Renal pelvis (tissue), 1 donor: ENCODE measurements at regions not wholly inside any gene's neighbourhood (a gene's known extent, or its start where the extent isn't known, plus 50 kb on each side); places are given as distances from the start of the nearest gene placed in this dataset.
"Not testable (repeated sequence)": the region's sequence is repeated elsewhere in the genome, so short reads cannot be mapped to it uniquely, and the experiment has no call there.

Experiments
- DNase-seq: peaks from one replicate; pipeline ENCODE4 v3.0.0-alpha.2; 2013

DNA sequence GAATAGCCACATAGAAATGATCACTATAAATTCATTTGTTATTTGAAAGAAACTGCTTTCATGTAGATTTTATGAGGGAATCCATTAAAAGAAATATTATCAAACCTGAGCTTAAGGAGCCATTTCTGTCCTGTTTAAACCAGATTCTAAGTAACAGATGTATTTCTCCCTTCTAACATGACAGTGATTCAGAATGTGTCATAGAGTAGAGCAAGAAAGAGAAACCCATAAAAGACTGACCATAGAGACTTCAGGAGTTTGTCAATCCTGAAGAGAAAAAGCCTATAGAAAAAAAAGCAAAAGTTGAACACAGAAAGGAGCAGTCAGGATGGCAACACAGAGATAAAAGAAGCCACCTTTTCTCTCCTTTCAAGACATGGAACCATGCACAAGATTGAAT is 390.6 kb downstream of the PRIM2 start:
- DNase-seq: not testable (repeated sequence)

DNA sequence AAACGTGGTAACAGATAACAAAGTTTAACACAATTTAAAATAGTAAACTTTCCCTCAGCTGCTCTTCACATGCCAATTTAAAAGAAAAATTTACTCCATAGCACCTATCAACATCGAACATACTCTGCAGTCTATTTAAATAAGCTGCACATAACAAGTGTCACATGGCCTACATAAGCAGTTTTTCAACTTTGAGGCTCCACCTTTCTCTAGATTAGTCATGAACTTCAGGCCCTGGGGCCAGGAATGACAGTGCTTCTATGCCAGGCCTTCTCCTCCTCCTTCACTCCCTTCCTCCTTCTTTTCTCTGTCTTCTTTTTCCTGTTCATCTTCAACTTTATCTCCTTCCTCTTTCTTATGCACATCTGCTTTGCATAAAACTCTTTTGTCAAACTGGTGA is 405.1 kb downstream of the PRIM2 start:
- DNase-seq: not testable (repeated sequence)

DNA sequence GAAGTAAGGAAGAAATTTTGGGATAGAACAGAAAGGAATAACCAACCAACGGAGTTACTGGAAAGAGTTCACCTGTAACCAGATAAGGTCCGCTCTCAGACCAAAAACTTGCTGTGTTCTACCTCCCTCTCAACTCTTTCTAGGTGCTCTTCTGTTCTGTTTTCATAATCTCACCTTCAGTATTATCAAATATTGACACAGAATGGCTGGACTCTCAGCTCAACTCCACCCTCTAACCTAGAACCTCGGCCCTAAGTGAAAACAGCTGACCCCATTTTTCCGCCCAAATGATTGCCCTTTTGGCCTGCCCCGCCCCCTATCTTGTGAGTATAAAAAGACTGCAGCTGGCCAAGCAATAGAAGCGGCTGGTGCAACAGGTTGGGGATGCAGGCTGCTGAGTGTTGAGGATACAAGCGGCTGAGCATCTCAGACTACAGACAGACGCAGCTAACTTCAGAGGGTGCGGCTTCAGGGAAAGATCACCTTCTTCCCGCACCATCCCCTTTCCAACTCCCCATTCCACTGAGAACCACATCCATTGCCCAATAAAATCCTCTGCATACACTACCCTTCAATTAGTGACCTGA is 406.5 kb downstream of the PRIM2 start:
- DNase-seq: not testable (repeated sequence)

DNA sequence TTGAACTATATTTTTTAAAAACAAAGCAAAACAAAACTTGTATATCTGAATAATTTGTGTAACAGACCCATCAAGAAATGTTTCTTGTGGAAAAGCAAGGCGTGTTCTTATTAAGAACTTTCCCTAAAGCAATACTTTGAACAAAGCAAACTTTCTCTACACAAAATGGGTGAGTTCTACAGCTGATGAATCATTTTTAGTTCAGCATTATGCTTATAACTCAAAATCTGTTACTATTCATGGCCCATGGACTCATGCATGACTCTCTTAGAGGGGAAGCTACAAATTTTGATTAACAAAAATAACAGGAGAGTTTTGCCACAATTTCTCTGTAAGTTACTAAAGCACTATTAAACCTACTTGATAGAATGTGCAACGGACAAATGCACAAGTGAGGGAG is 412.0 kb downstream of the PRIM2 start:
- not testable (repeated sequence) for DNase-seq

DNA sequence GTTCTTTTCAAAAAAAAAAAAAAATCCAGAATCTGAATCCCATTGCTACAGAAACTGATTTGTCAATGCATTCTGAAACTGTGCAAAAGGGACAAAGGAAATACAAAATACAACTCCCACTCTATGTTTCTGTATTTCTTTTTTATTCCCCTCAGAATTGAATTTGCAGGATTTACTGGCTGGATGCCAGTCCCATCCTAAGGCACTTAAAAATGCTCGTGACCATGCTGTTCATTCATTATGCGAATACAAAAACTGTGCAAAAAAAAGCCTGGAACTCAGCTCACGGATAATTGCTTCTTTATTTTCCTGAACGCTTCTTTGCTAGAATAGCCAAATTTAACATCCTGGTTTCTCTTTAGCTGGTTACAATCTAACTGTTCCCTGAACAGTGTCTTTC is 413.3 kb downstream of the PRIM2 start:
- DNase-seq: not testable (repeated sequence)

DNA sequence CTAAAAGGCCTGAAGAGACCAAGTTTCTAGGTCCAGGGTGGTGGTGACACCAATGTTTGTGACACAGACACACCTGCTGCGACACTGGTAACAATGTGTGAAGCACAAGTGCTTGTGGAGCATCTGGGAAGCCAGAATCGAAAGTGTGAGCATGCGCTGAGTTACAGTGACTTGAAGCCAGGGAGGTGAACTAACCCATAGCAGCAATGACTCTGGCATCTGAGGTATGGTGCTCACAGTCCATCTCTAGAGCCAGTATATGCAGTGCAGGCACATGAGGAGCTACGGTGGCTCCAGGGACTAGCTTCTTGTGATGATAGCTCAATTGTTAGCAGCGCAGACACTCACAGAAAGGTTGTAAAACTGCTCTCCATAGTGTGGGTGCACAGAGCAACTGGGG is 430.3 kb downstream of the PRIM2 start:
- DNase-seq: not testable (repeated sequence)

DNA sequence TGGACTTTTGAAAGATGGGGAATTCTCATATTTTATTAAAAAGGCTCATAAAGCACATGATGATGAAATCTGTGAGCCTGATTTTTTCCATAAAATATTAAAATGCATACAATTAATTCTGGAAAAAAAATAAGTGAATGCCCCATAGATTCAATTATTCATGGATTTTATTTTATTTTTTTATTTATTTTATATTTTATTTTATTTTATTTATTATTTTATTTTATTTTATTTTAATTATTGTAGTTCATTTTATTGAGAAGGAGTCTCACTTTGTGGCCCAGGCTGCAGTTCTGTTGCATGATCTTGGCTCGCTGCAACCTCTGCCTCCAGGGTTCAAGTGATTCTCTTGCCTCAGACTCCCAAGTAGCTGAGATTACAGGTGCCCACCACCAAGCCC is 442.4 kb downstream of the PRIM2 start:
- not testable (repeated sequence) for DNase-seq

DNA sequence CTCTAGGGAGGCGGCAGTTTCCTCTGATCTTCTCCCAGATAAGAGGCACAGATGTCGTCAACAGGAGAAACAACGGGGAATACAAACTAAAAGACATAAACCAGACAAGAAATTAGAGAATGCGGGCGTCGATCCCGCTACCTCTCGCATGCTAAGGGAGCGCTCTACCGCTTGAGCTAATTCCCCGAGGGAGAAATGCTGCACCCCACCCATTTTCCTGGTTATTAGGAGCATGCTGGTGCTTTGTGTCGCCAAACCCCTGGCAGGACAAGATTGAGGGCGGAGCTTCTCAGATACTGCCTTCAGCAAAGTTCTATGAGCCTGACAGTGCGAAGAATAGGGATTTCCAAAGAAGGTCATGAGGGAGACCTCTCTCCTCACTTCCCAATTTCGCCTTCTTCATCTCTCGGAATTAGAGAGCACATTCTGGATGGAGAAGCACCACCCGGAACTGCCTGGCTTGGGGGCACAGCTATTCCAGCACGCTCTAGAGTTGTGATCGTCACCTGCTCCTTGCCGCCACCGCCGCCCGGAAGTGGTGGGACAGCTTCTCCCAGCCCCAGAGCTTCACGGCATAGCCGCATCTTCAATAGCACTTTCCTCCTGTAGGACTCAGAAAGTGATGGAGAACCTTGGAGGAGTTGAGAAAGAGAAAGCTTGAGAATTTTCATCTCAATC is 475.4 kb downstream of the PRIM2 start:
- not testable (repeated sequence) for DNase-seq

DNA sequence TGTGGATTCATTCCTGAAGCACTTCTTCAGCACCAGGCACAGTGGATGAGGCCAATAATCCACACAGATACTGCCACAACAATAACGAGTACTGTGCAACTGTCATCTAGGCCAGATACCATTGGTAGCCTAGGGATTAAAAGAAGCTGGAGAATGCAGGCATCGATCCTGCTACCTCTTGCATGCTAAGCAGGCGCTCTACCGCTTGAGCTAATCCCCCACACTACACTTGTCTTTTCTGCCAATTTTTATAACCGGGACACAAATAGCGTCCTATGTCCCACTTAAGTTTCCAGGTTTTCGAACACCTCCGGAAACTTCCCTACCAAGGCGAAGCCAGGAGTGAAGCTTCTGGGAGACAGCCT is 475.9 kb downstream of the PRIM2 start:
- not testable (repeated sequence) for DNase-seq

DNA sequence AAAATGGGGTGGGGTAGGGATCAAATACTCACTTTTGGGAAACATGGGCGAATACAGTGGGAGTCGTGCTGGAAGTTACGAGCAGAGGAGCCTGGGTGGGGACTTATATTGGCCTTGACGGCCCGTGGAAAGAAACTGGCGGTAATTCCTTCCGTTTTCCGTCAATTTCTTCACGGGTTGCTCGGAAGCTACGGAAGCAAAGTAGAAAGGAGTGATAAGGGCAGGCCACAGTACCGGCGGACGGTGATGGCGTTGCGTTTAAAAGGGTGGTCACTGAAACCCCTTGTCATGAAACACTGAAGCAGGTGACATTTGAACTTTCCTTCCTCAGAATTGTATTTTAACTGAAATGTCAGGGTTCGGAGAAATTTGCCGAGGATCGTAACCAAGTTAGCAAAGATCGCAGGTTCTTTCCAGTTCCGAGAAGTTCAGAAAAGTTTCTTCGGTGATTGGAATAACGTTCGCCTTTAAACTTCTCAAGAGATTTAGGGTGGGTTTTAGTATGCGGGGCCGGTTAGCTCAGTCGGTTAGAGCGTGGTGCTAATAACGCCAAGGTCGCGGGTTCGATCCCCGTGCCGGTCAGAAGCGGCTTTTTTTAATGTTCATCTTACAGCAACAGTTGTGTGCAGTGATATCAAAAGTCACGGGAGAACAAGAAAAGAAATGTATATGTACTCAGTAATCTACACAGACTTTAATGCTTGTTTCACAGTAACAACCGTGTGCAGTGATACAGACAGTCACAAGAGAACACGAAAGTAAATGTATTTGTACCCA is 482.5 kb downstream of the PRIM2 start:
- not testable (repeated sequence) for DNase-seq

DNA sequence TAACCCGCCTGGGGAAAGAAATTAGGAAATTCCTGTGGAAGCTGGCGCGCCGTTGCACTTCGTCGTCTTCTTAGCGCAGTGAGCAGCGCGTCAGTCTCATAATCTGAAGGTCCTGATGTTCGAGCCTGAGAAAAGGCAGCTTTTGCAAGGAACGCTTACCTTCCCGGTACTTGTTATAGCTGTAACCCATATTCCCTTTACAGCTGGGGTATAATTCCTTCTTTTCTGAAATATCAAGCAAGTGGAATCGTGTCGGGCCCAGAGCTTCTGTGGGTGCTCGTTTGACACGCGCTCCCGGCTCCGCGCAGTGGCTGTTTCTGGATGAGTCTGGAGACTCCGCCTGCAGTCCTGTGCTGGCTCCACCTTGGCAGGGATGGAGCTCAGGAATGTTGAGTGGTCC is 491.2 kb downstream of the PRIM2 start:
- DNase-seq: not testable (repeated sequence)

DNA sequence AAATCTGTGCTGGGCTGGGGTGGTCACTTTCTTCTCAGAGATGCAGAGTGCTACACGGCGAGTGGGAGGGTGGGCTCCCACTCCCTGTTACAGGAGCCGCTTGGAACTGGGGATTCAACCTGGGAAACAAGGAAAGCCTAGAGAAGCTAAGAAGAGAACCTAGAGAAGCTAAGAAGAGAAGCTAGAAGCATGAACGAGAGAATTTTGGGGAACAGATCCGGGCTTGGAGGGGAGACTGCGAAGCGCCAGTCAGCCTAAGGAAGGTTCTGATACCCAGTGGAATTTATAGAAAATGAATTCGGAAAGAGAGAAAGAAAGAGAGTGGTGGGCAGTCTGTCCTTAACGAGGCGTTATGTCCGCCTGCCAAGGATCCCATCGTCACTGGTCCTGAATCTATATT is 492.0 kb downstream of the PRIM2 start:
- DNase-seq: not testable (repeated sequence)

DNA sequence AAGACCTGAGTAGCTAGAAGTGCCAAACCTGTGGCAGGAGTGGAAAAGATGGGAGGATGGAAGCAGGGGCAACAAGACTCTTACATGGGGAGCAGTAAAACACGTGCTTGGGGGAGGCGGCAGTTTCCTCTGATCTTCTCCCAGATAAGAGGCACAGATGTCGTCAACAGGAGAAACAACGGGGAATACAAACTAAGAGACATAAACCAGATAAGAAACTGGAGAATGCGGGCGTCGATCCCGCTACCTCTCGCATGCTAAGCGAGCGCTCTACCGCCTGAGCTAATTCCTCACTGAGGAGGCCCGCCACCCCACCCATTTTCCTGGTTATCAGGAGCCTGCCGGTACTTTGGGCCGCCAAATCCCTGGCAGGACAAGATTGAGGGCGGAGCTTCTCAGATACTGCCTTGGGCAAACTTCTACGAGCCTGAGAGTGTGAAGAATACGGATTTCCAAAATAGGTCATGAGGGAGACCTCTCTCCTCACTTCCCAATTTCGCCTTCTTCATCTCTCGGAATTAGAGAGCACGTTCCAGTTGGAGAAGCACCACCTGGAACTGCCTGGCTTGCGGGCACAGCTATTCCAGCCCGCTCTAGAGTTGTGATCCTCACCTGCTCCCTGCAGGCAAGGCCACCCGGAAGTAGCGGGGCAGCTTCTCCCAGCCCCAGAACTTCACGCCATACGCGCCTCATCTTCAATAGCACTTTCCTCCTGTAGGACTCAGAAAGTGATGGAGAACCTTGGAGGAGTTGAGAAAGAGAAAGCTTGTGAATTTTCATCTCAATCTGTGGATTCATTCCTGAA is 496.0 kb downstream of the PRIM2 start:
- not testable (repeated sequence) for DNase-seq

DNA sequence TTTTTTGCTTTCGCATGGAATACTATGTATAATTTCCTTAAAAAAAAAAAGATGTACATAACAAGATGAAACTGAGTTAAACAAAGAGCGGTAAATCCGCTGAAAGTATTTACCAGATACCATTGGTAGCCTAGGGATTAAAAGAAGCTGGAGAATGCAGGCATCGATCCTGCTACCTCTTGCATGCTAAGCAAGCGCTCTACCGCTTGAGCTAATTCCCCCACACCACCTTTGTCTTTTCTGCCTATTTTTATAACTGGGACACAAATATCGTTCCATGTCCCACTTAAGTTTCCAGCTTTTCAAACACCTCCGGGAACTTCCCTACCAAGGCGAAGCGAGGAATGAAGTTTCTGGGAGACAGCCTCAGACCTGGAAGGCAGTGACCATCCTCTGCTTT is 498.4 kb downstream of the PRIM2 start:
- not testable (repeated sequence) for DNase-seq

DNA sequence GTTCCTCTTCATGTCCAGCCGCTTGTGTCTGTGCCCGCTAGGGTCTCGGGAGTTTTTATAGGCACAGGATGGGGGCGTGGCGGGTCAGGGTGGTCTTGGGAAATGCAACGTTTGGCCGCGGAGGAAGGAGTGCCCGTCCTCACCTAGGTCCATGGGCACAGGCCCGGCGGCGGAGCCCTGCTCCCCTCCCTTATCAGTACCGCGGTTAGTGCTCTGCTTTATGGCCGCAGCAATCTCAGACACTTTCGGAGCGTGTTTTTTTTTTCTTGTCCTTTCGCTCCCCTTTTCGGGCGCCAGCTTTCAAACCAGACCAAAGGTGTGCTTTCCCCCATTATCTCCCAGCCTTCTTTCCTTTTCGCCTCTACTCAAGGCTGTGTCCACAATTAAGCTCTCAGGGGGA is 503.9 kb downstream of the PRIM2 start:
- not testable (repeated sequence) for DNase-seq

DNA sequence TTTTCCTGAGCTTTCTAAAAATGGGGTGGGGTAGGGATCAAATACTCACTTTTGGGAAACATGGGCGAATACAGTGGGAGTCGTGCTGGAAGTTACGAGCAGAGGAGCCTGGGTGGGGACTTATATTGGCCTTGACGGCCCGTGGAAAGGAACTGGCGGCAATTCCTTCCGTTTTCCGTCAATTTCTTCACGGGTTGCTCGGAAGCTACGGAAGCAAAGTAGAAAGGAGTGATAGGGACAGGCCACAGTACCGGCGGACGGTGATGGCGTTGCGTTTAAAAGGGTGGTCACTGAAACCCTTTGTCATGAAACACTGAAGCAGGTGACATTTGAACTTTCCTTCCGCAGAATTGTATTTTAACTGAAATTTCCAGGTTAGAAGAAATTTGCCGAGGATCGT is 505.0 kb downstream of the PRIM2 start:
- not testable (repeated sequence) for DNase-seq

DNA sequence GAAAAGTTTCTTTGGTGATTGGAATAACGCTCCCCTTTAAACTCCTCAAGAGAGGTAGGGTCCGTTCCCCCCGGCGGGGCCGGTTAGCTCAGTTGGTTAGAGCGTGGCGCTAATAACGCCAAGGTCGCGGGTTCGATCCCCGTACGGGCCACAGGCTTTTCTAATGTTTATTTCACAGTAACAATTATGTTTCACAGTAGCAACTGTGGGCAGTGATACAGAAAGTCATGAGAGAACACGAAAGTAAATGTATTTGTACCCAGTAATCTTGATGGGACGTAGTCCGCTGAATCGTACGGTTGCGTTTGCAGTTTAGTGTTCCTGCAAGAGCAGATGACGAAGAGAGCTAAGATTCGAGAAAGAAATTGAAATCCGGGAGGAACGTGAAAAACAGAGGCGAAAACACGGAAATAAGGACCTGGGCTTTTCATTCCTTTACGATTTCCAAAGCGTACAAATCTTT is 505.5 kb downstream of the PRIM2 start:
- no peak for DNase-seq

DNA sequence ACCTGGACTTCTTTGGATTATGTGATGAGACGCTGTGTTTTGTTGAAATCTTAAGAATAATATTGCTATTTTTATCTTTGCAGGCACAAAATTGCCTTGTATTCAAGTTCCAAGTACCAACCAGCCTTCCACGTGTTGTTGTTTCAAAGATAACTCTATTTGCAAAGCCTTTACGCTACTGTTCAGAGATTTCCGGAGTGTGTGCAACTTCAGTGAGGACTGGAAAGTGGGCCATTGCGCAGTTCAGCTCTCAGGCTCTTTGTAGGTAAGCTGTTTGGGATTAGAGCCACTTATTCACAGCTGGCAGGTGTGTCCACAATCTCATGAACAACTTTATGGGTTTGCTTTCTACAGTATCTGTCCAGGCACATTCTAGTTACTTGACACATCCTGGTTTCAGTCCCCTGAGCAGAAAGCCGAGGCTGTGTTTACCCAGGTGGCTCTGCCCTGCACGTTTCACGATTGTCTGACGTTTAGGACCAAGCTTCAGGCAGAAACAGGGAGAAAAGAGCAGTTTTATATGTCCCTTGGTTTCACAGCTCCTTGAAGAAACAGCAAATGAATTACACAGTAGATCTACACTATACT is 520.3 kb downstream of the PRIM2 start:
- DNase-seq: not testable (repeated sequence)

DNA sequence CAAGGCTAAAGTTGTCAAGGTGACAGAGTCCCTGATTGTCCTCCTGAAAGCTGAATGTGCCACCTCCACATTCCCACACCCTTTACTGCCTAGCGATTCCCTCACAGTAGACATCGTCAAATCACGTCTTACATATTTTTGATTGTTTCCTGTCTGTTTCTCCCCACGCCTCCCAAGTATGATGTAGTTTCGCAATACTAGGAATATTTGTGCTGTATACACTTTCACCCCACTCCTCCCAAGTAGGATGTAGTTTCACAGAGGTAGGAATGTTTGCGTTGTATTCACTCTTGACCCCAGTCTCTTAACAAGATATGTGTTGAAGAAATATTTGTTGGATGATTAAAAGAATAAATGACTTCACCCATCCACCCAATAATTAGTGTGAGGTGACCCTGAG is 524.1 kb downstream of the PRIM2 start:
- not testable (repeated sequence) for DNase-seq

DNA sequence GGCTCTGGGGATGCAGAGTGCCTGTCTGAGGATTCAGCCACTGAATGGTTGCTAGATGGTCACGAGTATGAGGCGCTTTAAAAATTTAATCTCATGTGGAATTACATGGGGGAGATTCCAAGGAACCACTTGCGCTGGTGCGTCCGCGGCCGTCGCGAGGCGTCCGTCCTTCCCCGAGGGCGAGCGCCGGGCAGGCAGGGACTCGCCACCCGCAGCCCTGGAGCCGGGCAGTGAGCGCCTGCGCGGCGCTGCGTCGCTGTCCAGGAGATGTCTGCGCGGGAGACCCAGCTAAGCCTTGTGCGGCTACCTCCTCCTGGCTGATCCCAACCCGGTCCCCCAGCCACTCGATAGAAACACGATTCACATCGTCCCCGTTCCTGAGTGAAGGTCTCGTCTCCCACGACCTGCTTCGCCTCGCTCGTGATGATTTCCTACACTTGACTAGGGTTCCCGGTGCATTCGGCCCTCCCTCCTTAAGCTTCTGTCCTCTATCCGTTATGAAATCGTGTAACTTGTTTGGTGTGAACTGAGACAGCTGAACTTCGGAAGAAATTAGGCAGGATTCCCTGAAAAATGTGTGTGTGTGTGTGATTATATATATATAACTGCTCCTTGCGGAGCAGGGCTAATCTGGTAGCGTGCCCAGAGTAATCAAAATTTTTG is 536.4 kb downstream of the PRIM2 start:
- not testable (repeated sequence) for DNase-seq
